Left forelimb (tissue), 1 donor: ENCODE measurements at regions not wholly inside any gene's neighbourhood (a gene's known extent, or its start where the extent isn't known, plus 50 kb on each side); places are given as distances from the start of the nearest gene placed in this dataset.

Experiments used
- DNase-seq: peaks from one replicate; pipeline ENCODE4 v3.0.0-alpha.2; 2018; ENCODE audit warnings: low spot score

GRCh38 chr3:13266005-13266404 lies 154.1 kb downstream of the NUP210 start:
- no peak for DNase-seq

GRCh38 chr3:13265507-13265906 lies 154.6 kb downstream of the NUP210 start:
- DNase-seq: no peak

DNA sequence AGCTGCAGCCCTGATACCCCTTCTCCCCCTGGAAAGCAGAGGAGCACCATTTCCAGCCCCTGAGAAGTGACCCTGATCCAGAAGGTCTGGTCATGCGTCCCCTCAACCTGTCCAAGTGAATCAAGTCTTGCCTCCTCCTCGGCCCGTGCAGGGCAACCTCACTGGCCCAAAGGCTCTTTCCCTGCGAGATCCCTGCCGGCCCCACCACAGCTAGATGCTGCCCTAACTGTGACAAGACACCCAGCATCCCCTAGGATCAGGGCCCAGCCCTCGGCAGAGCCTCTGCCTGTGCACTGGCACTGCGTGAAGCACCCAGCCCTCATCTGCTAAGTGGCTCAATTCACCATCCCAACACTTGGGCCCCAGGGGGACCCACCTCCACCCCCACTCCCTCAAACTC lies 155.1 kb downstream of the NUP210 start:
- DNase-seq: no peak

DNA sequence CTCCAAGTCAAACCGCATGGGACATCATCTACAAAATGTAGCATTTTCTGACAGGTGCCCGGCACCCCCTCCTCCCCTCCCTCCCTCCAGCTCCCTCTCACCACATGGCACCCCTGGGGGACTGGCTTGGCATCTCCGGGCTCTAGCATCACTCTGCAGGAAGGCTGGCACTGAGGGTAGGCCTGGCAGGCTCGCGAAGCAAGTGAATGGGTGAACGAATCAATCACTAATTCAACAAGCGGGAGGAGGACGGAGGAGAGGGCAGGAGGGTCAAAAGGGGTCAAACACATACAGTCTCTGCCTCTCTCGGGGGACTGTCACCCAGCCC lies 155.7 kb downstream of the NUP210 start:
- no peak for DNase-seq

DNA sequence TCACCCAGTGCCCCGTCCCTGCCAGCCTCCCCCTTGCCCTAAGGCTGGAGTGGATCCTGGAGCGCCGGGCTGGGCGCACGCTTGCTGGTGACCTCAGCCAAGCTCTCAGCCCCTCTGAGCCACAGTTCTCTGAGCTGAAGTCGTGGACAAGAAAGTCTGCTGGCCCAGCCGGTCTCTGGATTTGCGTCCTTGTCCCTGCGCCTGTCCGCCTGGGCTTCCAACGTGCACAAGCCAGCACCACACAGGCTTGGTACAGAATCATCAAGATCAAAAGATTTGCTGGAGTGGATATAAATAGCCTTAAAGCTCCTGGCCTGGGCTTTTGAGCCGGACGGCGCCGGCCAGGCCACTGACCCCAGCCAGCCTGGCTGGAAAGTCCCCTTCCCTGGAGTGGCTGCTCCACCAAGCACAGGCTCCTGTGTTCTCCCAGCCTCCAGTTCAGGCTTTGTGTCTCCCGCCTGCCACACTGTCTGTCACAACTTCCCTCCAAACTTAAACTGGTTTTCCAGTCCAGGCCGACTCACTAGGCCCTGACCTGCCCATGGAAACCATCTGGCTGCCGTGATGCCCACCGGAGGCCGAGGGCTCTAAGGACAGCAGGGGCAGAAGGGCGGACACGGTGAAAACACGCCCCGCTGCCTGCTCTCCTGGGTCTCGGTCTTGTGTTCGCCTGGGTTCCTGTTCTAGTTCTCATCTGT lies 156.2 kb downstream of the NUP210 start:
- DNase-seq: no peak

DNA sequence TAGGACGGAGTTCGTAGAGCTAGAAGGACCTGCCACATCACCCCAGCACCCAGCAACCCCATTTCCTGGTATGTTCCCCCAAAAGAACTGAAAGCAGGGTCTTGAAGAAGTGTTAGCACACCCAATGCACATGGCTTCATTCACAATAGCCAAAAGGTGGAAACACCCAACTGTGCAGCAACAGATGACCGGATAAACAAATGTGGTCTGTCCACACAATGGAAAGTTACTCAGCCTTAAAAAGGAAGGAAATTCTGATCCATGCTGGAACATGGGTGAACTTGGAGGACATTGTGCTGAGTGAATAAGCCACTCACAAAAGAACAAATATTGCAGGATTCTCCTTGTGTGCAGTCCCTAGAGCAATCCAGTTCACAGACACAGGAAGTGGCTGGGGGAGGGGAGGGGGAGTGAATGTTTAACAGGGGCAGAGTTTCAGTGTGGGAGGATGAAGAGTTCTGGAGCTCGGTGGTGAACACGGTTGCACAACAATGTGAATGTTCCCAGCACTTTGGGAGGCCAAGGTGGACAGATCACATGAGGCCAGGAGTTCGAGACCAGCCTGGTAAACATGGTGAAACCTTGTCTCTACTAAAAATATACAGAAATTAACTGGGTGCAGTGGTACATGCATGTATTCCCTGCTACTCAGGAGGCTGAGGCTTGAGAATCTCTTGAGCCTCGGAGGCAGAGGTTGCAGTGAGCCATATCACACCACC lies 157.5 kb downstream of the NUP210 start:
- DNase-seq: no peak

- DNase-seq: no peak
Observed at GRCh38 chr3:13261892-13262291, 158.2 kb downstream of the NUP210 start.

DNA sequence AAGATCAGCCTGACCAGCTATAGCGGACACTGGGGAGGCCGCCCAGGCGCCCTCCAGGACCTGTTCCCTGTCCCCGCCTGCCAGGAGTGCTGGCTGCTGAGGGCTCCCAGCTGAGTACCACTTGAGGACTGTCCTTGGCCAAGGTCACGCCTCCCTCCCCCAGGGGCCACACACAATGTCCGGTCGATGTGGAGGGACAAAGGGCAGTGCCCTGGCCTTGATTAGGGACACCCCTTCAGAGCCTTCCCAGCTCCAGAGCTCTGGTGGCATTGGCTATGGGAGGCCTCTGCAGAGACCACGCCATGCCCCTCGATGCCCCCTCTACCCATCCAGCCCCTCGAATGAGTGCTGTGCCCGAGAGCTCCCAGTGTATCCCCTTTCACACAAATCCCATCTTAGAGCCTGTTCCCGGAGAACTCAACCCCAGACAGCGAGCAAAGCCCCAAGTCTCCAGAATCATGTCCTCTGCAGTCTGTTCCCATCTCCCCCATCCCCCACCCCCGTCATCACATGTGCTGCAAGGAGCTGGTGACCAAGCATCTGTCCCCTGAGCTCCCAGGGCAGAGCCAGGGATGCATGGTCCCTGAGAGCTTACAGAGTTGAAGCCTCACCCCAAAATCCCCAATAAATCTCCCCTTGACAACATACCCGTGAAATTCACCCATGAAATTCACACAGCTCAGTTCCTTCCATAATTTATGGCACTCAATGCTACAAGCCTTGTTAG lies 158.9 kb downstream of the NUP210 start:
- DNase-seq: no peak

DNA sequence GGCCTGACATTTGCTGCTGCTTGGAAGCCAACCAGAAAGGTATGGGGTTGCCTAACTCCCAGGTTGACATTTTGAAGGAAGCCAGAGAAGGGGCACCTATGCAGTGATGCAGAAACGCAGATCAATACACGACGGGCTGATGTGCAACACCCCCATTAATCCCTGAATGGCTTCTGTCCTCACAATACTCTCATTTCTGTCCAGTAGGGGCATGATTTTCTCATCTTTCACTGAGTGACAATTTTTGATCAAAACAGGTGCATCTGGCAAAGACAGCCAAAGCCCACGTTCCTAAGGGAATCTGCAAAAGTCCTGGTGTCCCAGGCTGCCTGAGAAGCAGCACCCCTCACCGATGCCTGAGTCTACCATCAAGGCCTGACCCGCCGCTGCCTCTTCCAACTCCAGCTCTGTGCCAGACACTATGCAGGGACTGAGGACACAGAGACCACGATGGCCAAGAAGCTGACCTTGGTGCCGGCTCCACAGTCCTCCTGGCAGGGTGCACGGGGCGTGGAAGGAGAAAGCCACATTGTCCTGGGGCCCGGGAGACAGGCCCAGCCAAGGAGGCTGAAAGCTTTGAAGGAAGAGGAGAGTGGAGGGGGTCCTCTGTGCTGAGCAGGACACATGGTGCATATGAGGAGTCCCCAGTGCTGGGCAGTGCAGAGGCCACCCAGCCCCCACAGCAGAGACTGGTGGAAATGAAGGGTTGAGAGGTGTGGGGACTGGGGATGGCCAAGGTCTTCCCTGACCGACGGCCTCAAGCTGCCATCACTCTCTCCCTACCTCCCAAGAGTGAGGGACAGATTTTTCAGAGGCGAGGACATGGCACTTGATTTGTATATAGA lies 159.6 kb downstream of the NUP210 start:
- DNase-seq: no peak

- no peak for DNase-seq
Observed at GRCh38 chr3:13259831-13260230, 160.3 kb downstream of the NUP210 start.

DNA sequence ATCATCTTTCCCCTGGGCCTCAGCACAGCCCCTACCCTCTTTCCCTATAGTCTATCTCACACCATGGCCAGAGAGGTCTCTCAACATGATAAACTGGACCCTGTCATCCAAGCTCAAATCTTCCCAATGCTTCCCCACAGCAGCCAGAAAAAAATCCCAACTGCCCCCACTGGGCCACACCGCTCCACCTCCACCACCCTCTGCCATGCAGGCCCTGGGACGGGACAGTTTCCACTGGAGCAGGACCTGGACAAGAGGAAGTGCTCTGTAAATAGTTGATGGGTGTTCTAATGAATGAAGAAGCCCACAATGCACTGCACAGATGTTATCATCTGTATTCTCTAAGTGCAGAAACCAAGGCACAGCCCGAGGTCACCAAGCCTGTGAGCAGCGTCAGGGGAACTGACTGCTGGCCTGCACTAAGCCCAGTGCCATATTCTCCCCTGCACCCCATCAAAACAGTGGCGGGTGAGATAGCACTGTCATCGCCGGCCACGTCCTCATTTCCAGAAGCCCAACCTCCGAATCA lies 161.1 kb downstream of the NUP210 start:
- no peak for DNase-seq

GRCh38 chr3:13258280-13258679 lies 161.8 kb downstream of the NUP210 start:
- no peak for DNase-seq

DNA sequence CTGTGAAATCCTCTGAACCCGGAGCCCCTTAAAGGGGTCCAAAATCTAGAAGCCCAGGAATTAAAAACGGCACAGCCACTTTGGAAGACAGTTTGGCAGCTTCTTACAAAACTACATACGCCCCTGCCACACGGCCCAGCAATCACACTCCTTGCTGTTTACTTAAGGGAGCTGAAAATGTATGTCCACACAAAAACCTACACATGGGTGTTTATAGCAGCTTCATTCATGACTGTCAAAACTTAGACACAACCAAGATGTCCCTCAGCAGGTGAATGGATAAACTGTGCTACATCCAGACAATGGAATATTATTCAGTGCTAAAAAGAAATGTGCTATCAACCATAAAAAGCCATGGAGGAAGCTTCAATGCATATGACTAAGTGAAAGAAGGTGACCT lies 162.5 kb downstream of the NUP210 start:
- no peak for DNase-seq

- DNase-seq: no peak
Observed at GRCh38 chr3:13256845-13257244, 163.3 kb downstream of the NUP210 start.

DNA sequence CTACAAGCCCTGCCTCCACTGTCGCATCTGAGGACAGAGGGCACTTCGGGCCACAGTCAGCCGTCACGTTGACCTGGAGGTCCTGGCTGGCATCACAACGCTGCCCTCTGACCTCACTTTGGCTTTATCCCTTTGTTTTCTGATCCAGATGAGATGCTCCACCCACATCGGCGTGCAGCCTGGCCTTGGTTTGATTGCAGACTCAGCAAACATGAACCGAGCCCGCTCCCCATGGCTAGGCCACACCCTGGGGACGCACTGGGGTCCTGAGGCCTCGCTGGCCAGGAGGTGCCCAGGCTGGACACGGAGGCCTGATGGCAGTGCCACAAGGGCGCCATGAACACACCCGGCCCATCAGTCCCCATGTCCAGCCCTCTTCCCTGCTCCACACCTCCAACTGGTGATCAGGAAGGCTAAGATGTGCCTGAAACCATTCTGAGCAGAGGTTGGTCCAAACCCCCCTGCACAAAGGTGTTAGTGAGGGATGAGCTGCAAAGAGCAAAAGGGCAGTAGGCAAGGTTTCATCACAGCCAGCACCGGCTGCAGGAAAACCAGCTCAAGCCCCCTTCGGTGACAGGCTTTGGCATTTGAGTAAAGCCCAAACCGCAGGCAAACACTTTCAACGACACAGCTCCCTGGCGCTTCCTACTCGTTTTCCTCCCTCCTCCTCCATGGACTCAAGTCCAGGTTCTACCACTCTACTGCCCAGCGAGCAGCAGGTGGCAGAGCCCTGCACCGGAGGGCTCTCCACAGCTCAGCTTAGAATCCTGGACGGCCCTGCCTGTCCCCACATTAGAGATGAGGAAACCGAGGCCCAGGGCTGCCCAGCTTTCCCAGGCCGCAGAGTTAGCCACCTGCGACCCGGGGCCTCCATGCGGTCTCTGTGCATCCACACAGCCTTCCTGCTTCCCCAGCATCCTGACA lies 165.8 kb downstream of the NUP210 start:
- DNase-seq: no peak

- no peak for DNase-seq
Observed at GRCh38 chr3:13253208-13253937, 166.7 kb downstream of the NUP210 start.

DNA sequence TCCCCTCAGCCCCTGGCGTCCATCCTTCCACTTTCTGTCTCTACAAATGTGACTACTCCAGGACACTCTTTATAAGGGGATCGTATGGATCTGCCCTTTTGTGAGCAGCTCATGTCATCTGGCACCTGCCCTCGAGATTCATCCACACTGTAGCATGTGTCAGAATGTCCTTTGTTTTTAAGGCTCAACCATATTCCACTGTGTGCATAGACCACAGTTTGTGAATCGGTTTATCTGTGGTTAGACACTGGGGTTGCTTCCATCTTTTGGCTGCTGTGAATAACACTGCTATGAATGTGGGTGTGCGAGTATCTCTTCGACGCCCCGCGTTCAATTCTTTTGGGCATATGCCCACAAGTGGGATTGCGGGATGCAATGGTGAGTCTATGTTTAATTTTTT lies 167.9 kb downstream of the NUP210 start:
- DNase-seq: no peak

GRCh38 chr3:13251166-13251903 lies 168.8 kb downstream of the NUP210 start:
- no peak for DNase-seq

- no peak for DNase-seq
Observed at GRCh38 chr3:13249664-13250390, 170.3 kb downstream of the NUP210 start.
